ENCODE measurements at regions not wholly inside any gene's neighbourhood (a gene's known extent, or its start where the extent isn't known, plus 50 kb on each side); places are given as distances from the start of the nearest gene placed in this dataset.
"Not testable (repeated sequence)": the region's sequence is repeated elsewhere in the genome, so short reads cannot be mapped to it uniquely, and the experiment has no call there.

- not testable (repeated sequence) for H3K4me1 ChIP-seq (ENCODE audit: control insufficient read depth, insufficient read depth, low read length); H3K27ac ChIP-seq (ENCODE audit: low read length); H3K36me3 ChIP-seq (ENCODE audit: control insufficient read depth in 2 of 2, insufficient read depth in 2 of 2, low read length in 2 of 2); H3K9ac ChIP-seq (ENCODE audit: low read length in 2 of 2); H3K27me3 ChIP-seq (ENCODE audit: control insufficient read depth in 1 of 2, insufficient read depth in 2 of 2, low read length in 2 of 2); H3K4me3 ChIP-seq (ENCODE audit: low read length in 2 of 2); H3K9me3 ChIP-seq (ENCODE audit: control insufficient read depth in 2 of 2, low read length in 2 of 2)
These were observed 319.9 kb upstream of the EPHA4 start for GRCh38 chr2:221892006-221892405.

- no peaks in the 10 kb centered on the region for H3K4me1 ChIP-seq (ENCODE audit: control insufficient read depth, insufficient read depth, low read length)
- H3K27me3 ChIP-seq (ENCODE audit: control insufficient read depth in 1 of 2, insufficient read depth in 2 of 2, low read length in 2 of 2): no peaks in the 10 kb centered on the region
- no peak overlapping the region for H3K9ac ChIP-seq (ENCODE audit: low read length in 2 of 2)
- no peaks in the 10 kb centered on the region for H3K9me3 ChIP-seq (ENCODE audit: control insufficient read depth in 2 of 2, low read length in 2 of 2)
- H3K4me3 ChIP-seq (ENCODE audit: low read length in 2 of 2): no peak overlapping the region
- H3K36me3 ChIP-seq (ENCODE audit: control insufficient read depth in 2 of 2, insufficient read depth in 2 of 2, low read length in 2 of 2): no peaks in the 10 kb centered on the region
- H3K27ac ChIP-seq (ENCODE audit: low read length): no peak overlapping the region
These were observed 311.9 kb upstream of the EPHA4 start for GRCh38 chr2:221883976-221884375.

- H3K9me3 ChIP-seq (ENCODE audit: control insufficient read depth in 2 of 2, low read length in 2 of 2): peaks cover 0 to 7% of the 10 kb centered on the region in 2 donors
- H3K9ac ChIP-seq (ENCODE audit: low read length in 2 of 2): no peak overlapping the region
- H3K27ac ChIP-seq (ENCODE audit: low read length): no peak overlapping the region
- H3K36me3 ChIP-seq (ENCODE audit: control insufficient read depth in 2 of 2, insufficient read depth in 2 of 2, low read length in 2 of 2): no peaks in the 10 kb centered on the region
- H3K4me3 ChIP-seq (ENCODE audit: low read length in 2 of 2): no peak overlapping the region
- H3K27me3 ChIP-seq (ENCODE audit: control insufficient read depth in 1 of 2, insufficient read depth in 2 of 2, low read length in 2 of 2): no peaks in the 10 kb centered on the region
- H3K4me1 ChIP-seq (ENCODE audit: control insufficient read depth, insufficient read depth, low read length): no peaks in the 10 kb centered on the region
These were observed 303.9 kb upstream of the EPHA4 start for GRCh38 chr2:221876016-221876415.

- Histone ChIP-seq H3K4me3 (ENCODE audit: low read length in 2 of 2) (no peak overlapping the region), H3K27me3 (ENCODE audit: control insufficient read depth in 1 of 2, insufficient read depth in 2 of 2, low read length in 2 of 2) (no peaks in the 10 kb centered on the region), H3K27ac (ENCODE audit: low read length) (no peak overlapping the region), H3K36me3 (ENCODE audit: control insufficient read depth in 2 of 2, insufficient read depth in 2 of 2, low read length in 2 of 2) (no peaks in the 10 kb centered on the region), H3K9me3 (ENCODE audit: control insufficient read depth in 2 of 2, low read length in 2 of 2) (peaks cover 0 to 7% of the 10 kb centered on the region in 2 donors), H3K4me1 (ENCODE audit: control insufficient read depth, insufficient read depth, low read length) (no peaks in the 10 kb centered on the region), H3K9ac (ENCODE audit: low read length in 2 of 2) (no peak overlapping the region)
These were observed 302.3 kb upstream of the EPHA4 start for GRCh38 chr2:221874444-221874843.

- Histone ChIP-seq H3K9ac (ENCODE audit: low read length in 2 of 2) (no peak overlapping the region), H3K9me3 (ENCODE audit: control insufficient read depth in 2 of 2, low read length in 2 of 2) (no peaks in the 10 kb centered on the region), H3K27ac (ENCODE audit: low read length) (no peak overlapping the region), H3K4me1 (ENCODE audit: control insufficient read depth, insufficient read depth, low read length) (no peaks in the 10 kb centered on the region), H3K27me3 (ENCODE audit: control insufficient read depth in 1 of 2, insufficient read depth in 2 of 2, low read length in 2 of 2) (no peaks in the 10 kb centered on the region), H3K4me3 (ENCODE audit: low read length in 2 of 2) (no peak overlapping the region), H3K36me3 (ENCODE audit: control insufficient read depth in 2 of 2, insufficient read depth in 2 of 2, low read length in 2 of 2) (no peaks in the 10 kb centered on the region)
These were observed 285.6 kb upstream of the EPHA4 start for GRCh38 chr2:221857719-221858118.

GRCh38 chr2:221853297-221853696 lies 281.2 kb upstream of the EPHA4 start:
- H3K27ac ChIP-seq (ENCODE audit: low read length): no peak overlapping the region
- no peaks in the 10 kb centered on the region for H3K9me3 ChIP-seq (ENCODE audit: control insufficient read depth in 2 of 2, low read length in 2 of 2)
- H3K4me1 ChIP-seq (ENCODE audit: control insufficient read depth, insufficient read depth, low read length): peaks cover 3% of the 10 kb centered on the region
- H3K4me3 ChIP-seq (ENCODE audit: low read length in 2 of 2): no peak overlapping the region
- H3K27me3 ChIP-seq (ENCODE audit: control insufficient read depth in 1 of 2, insufficient read depth in 2 of 2, low read length in 2 of 2): no peaks in the 10 kb centered on the region
- no peaks in the 10 kb centered on the region for H3K36me3 ChIP-seq (ENCODE audit: control insufficient read depth in 2 of 2, insufficient read depth in 2 of 2, low read length in 2 of 2)
- H3K9ac ChIP-seq (ENCODE audit: low read length in 2 of 2): no peak overlapping the region

GRCh38 chr2:221851531-221852045 lies 279.5 kb upstream of the EPHA4 start:
- Histone ChIP-seq H3K27ac (ENCODE audit: low read length) (no peak overlapping the region), H3K4me3 (ENCODE audit: low read length in 2 of 2) (no peak overlapping the region), H3K36me3 (ENCODE audit: control insufficient read depth in 2 of 2, insufficient read depth in 2 of 2, low read length in 2 of 2) (no peaks in the 10 kb centered on the region), H3K9ac (ENCODE audit: low read length in 2 of 2) (no peak overlapping the region), H3K27me3 (ENCODE audit: control insufficient read depth in 1 of 2, insufficient read depth in 2 of 2, low read length in 2 of 2) (no peaks in the 10 kb centered on the region), H3K9me3 (ENCODE audit: control insufficient read depth in 2 of 2, low read length in 2 of 2) (no peaks in the 10 kb centered on the region), H3K4me1 (ENCODE audit: control insufficient read depth, insufficient read depth, low read length) (peaks cover 3% of the 10 kb centered on the region)

GRCh38 chr2:221850076-221850475 lies 278.0 kb upstream of the EPHA4 start:
- H3K9me3 ChIP-seq (ENCODE audit: control insufficient read depth in 2 of 2, low read length in 2 of 2): no peaks in the 10 kb centered on the region
- peaks cover 3% of the 10 kb centered on the region for H3K4me1 ChIP-seq (ENCODE audit: control insufficient read depth, insufficient read depth, low read length)
- no peaks in the 10 kb centered on the region for H3K27me3 ChIP-seq (ENCODE audit: control insufficient read depth in 1 of 2, insufficient read depth in 2 of 2, low read length in 2 of 2)
- no peak overlapping the region for H3K9ac ChIP-seq (ENCODE audit: low read length in 2 of 2)
- H3K36me3 ChIP-seq (ENCODE audit: control insufficient read depth in 2 of 2, insufficient read depth in 2 of 2, low read length in 2 of 2): no peaks in the 10 kb centered on the region
- H3K4me3 ChIP-seq (ENCODE audit: low read length in 2 of 2): no peak overlapping the region
- no peak overlapping the region for H3K27ac ChIP-seq (ENCODE audit: low read length)

GRCh38 chr2:221848286-221848685 lies 276.2 kb upstream of the EPHA4 start:
- no peak overlapping the region for H3K27ac ChIP-seq (ENCODE audit: low read length)

GRCh38 chr2:221845021-221845365 lies 272.9 kb upstream of the EPHA4 start:
- no peaks in the 10 kb centered on the region for H3K4me1 ChIP-seq (ENCODE audit: control insufficient read depth, insufficient read depth, low read length)
- H3K4me3 ChIP-seq (ENCODE audit: low read length in 2 of 2): no peak overlapping the region
- H3K36me3 ChIP-seq (ENCODE audit: control insufficient read depth in 2 of 2, insufficient read depth in 2 of 2, low read length in 2 of 2): no peaks in the 10 kb centered on the region
- no peak overlapping the region for H3K27ac ChIP-seq (ENCODE audit: low read length)
- H3K27me3 ChIP-seq (ENCODE audit: control insufficient read depth in 1 of 2, insufficient read depth in 2 of 2, low read length in 2 of 2): no peaks in the 10 kb centered on the region
- H3K9ac ChIP-seq (ENCODE audit: low read length in 2 of 2): no peak overlapping the region
- no peaks in the 10 kb centered on the region for H3K9me3 ChIP-seq (ENCODE audit: control insufficient read depth in 2 of 2, low read length in 2 of 2)

More at GRCh38 chr2:221848286-221848685, 276.2 kb upstream of the EPHA4 start:
- Histone ChIP-seq H3K27me3 (ENCODE audit: control insufficient read depth in 1 of 2, insufficient read depth in 2 of 2, low read length in 2 of 2) (no peaks in the 10 kb centered on the region), H3K4me3 (ENCODE audit: low read length in 2 of 2) (no peak overlapping the region), H3K9ac (ENCODE audit: low read length in 2 of 2) (no peak overlapping the region), H3K9me3 (ENCODE audit: control insufficient read depth in 2 of 2, low read length in 2 of 2) (no peaks in the 10 kb centered on the region), H3K4me1 (ENCODE audit: control insufficient read depth, insufficient read depth, low read length) (peaks cover 3% of the 10 kb centered on the region), H3K36me3 (ENCODE audit: control insufficient read depth in 2 of 2, insufficient read depth in 2 of 2, low read length in 2 of 2) (no peaks in the 10 kb centered on the region)

- Histone ChIP-seq H3K27ac (ENCODE audit: low read length) (no peak overlapping the region), H3K9me3 (ENCODE audit: control insufficient read depth in 2 of 2, low read length in 2 of 2) (no peaks in the 10 kb centered on the region), H3K4me1 (ENCODE audit: control insufficient read depth, insufficient read depth, low read length) (no peaks in the 10 kb centered on the region)
These were observed 272.3 kb upstream of the EPHA4 start for GRCh38 chr2:221844212-221845020.

More at GRCh38 chr2:221844212-221845020, 272.3 kb upstream of the EPHA4 start:
- Histone ChIP-seq H3K9ac (ENCODE audit: low read length in 2 of 2) (no peak overlapping the region), H3K27me3 (ENCODE audit: control insufficient read depth in 1 of 2, insufficient read depth in 2 of 2, low read length in 2 of 2) (no peaks in the 10 kb centered on the region), H3K36me3 (ENCODE audit: control insufficient read depth in 2 of 2, insufficient read depth in 2 of 2, low read length in 2 of 2) (no peaks in the 10 kb centered on the region), H3K4me3 (ENCODE audit: low read length in 2 of 2) (no peak overlapping the region)

All from stomach smooth muscle (tissue), 2 donors.